ENCODE measurements at regions not wholly inside any gene's neighbourhood (a gene's known extent, or its start where the extent isn't known, plus 50 kb on each side); places are given as distances from the start of the nearest gene placed in this dataset.

GRCh38 chr10:55033061-55033460 is 232.0 kb upstream of the PCDH15 start:
- TF ChIP-seq CTCF (optimal IDR thresholded peaks at IDR 0.05 in 1 of 3, IDR thresholded peaks at IDR 0.05 in 1 of 3, conservative IDR thresholded peaks at IDR 0.05 in 1 of 3; ENCODE audit: extremely low read depth in 1 of 3, insufficient read depth in 2 of 3, low read length in 3 of 3), result no peak
- no peak for TF ChIP-seq EZH2 (IDR thresholded peaks at IDR 0.05; ENCODE audit: low read length)
